Fibroblast of lung (primary cell): ENCODE measurements at regions not wholly inside any gene's neighbourhood (a gene's known extent, or its start where the extent isn't known, plus 50 kb on each side); places are given as distances from the start of the nearest gene placed in this dataset.
A peak's percentile ranks its signal among the peaks of the same experiment; 100 is the strongest.

Experiments
- DNase-seq, 2 donors: peaks; one replicate each; pipeline versions ENCODE4 v3.0.0 to v3.0.0-alpha.2; 2010; ENCODE audit warnings: low read depth in 2 of 2
- H2AFZ ChIP-seq: 2 replicates; pipeline ENCODE4 v1.5.1; 2012; ENCODE audit warnings: low read length, control low read depth, inconsistent platforms
- H3K27ac ChIP-seq: 2 replicates; pipeline ENCODE4 v1.5.1; 2011; ENCODE audit warnings: low read length, control low read depth; ENCODE audit not compliant: insufficient read depth
- H3K27me3 ChIP-seq: 2 replicates; pipeline ENCODE4 v1.5.1; 2011; ENCODE audit warnings: mild to moderate bottlenecking, low read length; ENCODE audit not compliant: control insufficient read depth, insufficient read depth
- H3K36me3 ChIP-seq: 2 replicates; pipeline ENCODE4 v1.5.1; 2011; ENCODE audit warnings: low read length; ENCODE audit not compliant: control insufficient read depth, insufficient read depth
- H3K4me1 ChIP-seq: 2 replicates; pipeline ENCODE4 v1.5.1; 2011; ENCODE audit warnings: low read length; ENCODE audit not compliant: control insufficient read depth, insufficient read depth; ENCODE audit errors: extremely low read depth
- H3K4me2 ChIP-seq: 2 replicates; pipeline ENCODE4 v1.5.1; 2011; ENCODE audit warnings: low read length, control low read depth; ENCODE audit not compliant: insufficient read depth; ENCODE audit errors: extremely low read depth
- H3K4me3 ChIP-seq, 4 experiments: fragments of 200-600 bp in 1 of 4; sonication (generic) in 1 of 4; replicated peaks in 1 of 4; 2 replicates each; pipeline ENCODE4 v1.5.1; 2011 to 2016; ENCODE audit warnings: low read length in 4 of 4, low read depth in 3 of 4, mild to moderate bottlenecking in 3 of 4, control low read depth in 2 of 4, inconsistent platforms in 1 of 4, mixed read lengths in 1 of 4; ENCODE audit not compliant: insufficient read depth in 1 of 4; ENCODE audit errors: control extremely low read depth in 1 of 4
- H3K79me2 ChIP-seq: 2 replicates; pipeline ENCODE4 v1.5.1; 2012; ENCODE audit warnings: mild to moderate bottlenecking, low read length, inconsistent platforms; ENCODE audit not compliant: control insufficient read depth, insufficient read depth
- H3K9ac ChIP-seq: 2 replicates; pipeline ENCODE4 v1.5.1; 2011; ENCODE audit warnings: mild to moderate bottlenecking, low read length, control low read depth; ENCODE audit not compliant: insufficient read depth
- H3K9me3 ChIP-seq: 2 replicates; pipeline ENCODE4 v1.5.1; 2012; ENCODE audit warnings: low read depth, low read length; ENCODE audit not compliant: control insufficient read depth, insufficient read depth
- H4K20me1 ChIP-seq: 2 replicates; pipeline ENCODE4 v1.5.1; 2011; ENCODE audit warnings: low read length; ENCODE audit not compliant: control insufficient read depth, insufficient read depth; ENCODE audit errors: extremely low read depth
- CTCF ChIP-seq, 2 donors: IDR thresholded peaks in 1 of 2; conservative IDR thresholded peaks in 1 of 2; 1 replicate in 1 of 2; 2 replicates in 1 of 2; pipeline ENCODE4 v1.5.1; 2011 to 2012; ENCODE audit warnings: low read length in 2 of 2, control low read depth in 1 of 2, inconsistent platforms in 1 of 2, low read depth in 1 of 2, mild to moderate bottlenecking in 1 of 2
- EZH2 ChIP-seq: IDR thresholded peaks from 2 replicates; pipeline ENCODE4 v1.5.1; 2012; ENCODE audit warnings: low read length, control low read depth, mild to moderate bottlenecking; ENCODE audit errors: missing control alignments

- no peaks in the 10 kb centered on the region for H3K9me3 ChIP-seq
- no peak overlapping the region for H3K4me2 ChIP-seq
- no peaks in the 10 kb centered on the region for H3K27me3 ChIP-seq
- DNase-seq, result peak; percentile 27 to 97
- no peak overlapping the region for H3K4me3 ChIP-seq
- no peak for TF ChIP-seq CTCF (conservative IDR thresholded peaks at IDR 0.05 in 1 of 2, IDR thresholded peaks at IDR 0.05 in 1 of 2; ENCODE audit: low read depth in 1 of 2, low read length in 2 of 2)
- TF ChIP-seq EZH2, result no peak
- H4K20me1 ChIP-seq, result no peaks in the 10 kb centered on the region
- H3K4me1 ChIP-seq, result peaks cover 6% of the 10 kb centered on the region
- H2AFZ ChIP-seq, result no peak overlapping the region
- no peak overlapping the region for H3K27ac ChIP-seq
- H3K9ac ChIP-seq, result no peak overlapping the region
- no peaks in the 10 kb centered on the region for H3K36me3 ChIP-seq
- no peaks in the 10 kb centered on the region for H3K79me2 ChIP-seq
Observed at GRCh38 chr11:80958361-80958760, 1517.5 kb upstream of the TENM4 start.

DNA sequence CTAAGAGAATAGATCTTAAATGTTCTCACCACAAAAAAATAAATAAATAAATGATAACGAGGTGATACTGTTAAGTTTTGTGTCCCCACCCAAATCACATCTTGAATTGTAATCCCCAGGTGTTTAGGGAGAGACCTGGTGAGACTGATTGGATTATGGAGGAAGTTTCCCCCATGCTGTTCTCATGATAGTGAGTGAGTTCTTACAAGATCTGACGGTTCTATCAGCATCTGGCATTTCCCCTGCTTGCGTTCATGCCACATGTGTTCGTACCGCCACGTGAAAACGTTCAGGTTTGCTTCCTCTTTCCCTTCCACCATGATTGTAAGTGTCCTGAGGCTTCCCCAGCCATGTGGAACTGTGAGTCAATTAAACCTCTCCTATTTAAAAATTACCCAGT is 1514.8 kb upstream of the TENM4 start:
- Histone ChIP-seq H3K4me3 (no peak overlapping the region), H3K36me3 (no peaks in the 10 kb centered on the region), H4K20me1 (no peaks in the 10 kb centered on the region), H3K27ac (no peak overlapping the region), H3K27me3 (no peaks in the 10 kb centered on the region), H3K9me3 (no peaks in the 10 kb centered on the region), H3K4me2 (no peak overlapping the region), H3K79me2 (no peaks in the 10 kb centered on the region), H3K4me1 (peaks cover 6% of the 10 kb centered on the region), H2AFZ (no peak overlapping the region), H3K9ac (no peak overlapping the region)
- no peak for DNase-seq
- TF ChIP-seq CTCF (conservative IDR thresholded peaks at IDR 0.05 in 1 of 2, IDR thresholded peaks at IDR 0.05 in 1 of 2; ENCODE audit: low read depth in 1 of 2, low read length in 2 of 2) (no peak), EZH2 (no peak)

DNA sequence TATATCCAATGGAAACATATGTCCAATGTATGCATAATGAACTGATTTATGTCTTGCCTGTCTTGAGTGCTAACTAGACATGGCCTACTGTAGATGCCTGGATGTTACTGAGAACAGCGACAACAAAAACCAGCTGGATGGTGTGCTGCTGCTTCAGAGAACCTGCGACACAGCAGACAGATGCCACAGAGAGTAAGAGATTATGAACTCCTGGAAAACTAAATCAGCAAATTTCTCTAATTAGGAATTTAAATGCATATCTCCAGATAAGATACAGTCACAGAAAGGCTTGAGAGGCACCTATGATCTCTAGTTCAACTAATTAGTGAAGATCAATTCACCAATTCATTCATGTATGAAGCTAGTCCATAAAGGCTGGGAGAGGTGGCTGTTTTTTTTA is 1508.0 kb upstream of the TENM4 start:
- Histone ChIP-seq H3K79me2 (no peaks in the 10 kb centered on the region), H3K4me2 (no peak overlapping the region), H3K4me3 (no peak overlapping the region), H3K9ac (no peak overlapping the region), H4K20me1 (no peaks in the 10 kb centered on the region), H3K27ac (no peak overlapping the region), H3K9me3 (no peaks in the 10 kb centered on the region), H3K4me1 (no peaks in the 10 kb centered on the region), H3K36me3 (no peaks in the 10 kb centered on the region), H3K27me3 (no peaks in the 10 kb centered on the region), H2AFZ (no peak overlapping the region)
- TF ChIP-seq CTCF (conservative IDR thresholded peaks at IDR 0.05 in 1 of 2, IDR thresholded peaks at IDR 0.05 in 1 of 2; ENCODE audit: low read depth in 1 of 2, low read length in 2 of 2) (no peak), EZH2 (no peak)
- DNase-seq, result no peak
